H9 (cell line): ENCODE measurements at regions not wholly inside any gene's neighbourhood (a gene's known extent, or its start where the extent isn't known, plus 50 kb on each side); places are given as distances from the start of the nearest gene placed in this dataset.

Source experiments
- DNase-seq: peaks from one replicate; pipeline ENCODE4 v3.0.0-alpha.2; 2017
- H2AFZ ChIP-seq: one replicate; pipeline ENCODE4 v1.6.1; 2013; ENCODE audit warnings: mild to moderate bottlenecking, low read length, control low read depth, moderate library complexity
- H2AK5ac ChIP-seq: 2 replicates; pipeline ENCODE4 v1.6.1; 2013; ENCODE audit warnings: low read length, control low read depth, mixed read lengths; ENCODE audit not compliant: insufficient read length
- H2BK120ac ChIP-seq: one replicate; pipeline ENCODE4 v1.6.1; 2013; ENCODE audit warnings: low read depth, mild to moderate bottlenecking, low read length, control low read depth, inconsistent platforms; ENCODE audit not compliant: poor library complexity, severe bottlenecking
- H2BK12ac ChIP-seq: 2 replicates; pipeline ENCODE4 v1.6.1; 2013; ENCODE audit warnings: low read length, control low read depth, mixed read lengths, low read depth; ENCODE audit not compliant: insufficient read length
- H2BK15ac ChIP-seq: 2 replicates; pipeline ENCODE4 v1.6.1; 2013; ENCODE audit warnings: low read depth, low read length, control low read depth
- H2BK20ac ChIP-seq: one replicate; pipeline ENCODE4 v1.6.1; 2013; ENCODE audit warnings: low read depth, mild to moderate bottlenecking, low read length, control low read depth, inconsistent platforms; ENCODE audit not compliant: poor library complexity, severe bottlenecking
- H2BK5ac ChIP-seq: 2 replicates; pipeline ENCODE4 v1.6.1; 2013; ENCODE audit warnings: low read length, control low read depth, mixed read lengths; ENCODE audit not compliant: insufficient read length
- H3K14ac ChIP-seq: 2 replicates; pipeline ENCODE4 v1.6.1; 2013; ENCODE audit warnings: low read length, control low read depth; ENCODE audit not compliant: insufficient read depth
- H3K18ac ChIP-seq: 2 replicates; pipeline ENCODE4 v1.6.1; 2013; ENCODE audit warnings: low read depth, mild to moderate bottlenecking, mixed read lengths, low read length, control low read depth; ENCODE audit not compliant: insufficient read length
- H3K23ac ChIP-seq: 2 replicates; pipeline ENCODE4 v1.6.1; 2013; ENCODE audit warnings: low read length, control low read depth, mixed read lengths, low read depth; ENCODE audit not compliant: insufficient read length
- H3K23me2 ChIP-seq: 2 replicates; pipeline ENCODE4 v1.6.1; 2013; ENCODE audit warnings: low read depth, mild to moderate bottlenecking, mixed read lengths, low read length, control low read depth; ENCODE audit not compliant: insufficient read length, poor library complexity, severe bottlenecking
- H3K27ac ChIP-seq: 2 replicates; pipeline ENCODE4 v1.5.1; 2013; ENCODE audit warnings: low read length, control low read depth, mixed read lengths, low read depth; ENCODE audit not compliant: insufficient read length
- H3K27me3 ChIP-seq: 2 replicates; pipeline ENCODE4 v1.6.1; 2013; ENCODE audit warnings: low read length, control low read depth, inconsistent platforms; ENCODE audit not compliant: insufficient read depth
- H3K4ac ChIP-seq: 2 replicates; pipeline ENCODE4 v1.6.1; 2013; ENCODE audit warnings: low read depth, mild to moderate bottlenecking, control low read depth, inconsistent platforms, low read length, moderate library complexity
- H3K4me1 ChIP-seq: 2 replicates; pipeline ENCODE4 v1.6.1; 2013; ENCODE audit warnings: low read length, control low read depth, inconsistent platforms; ENCODE audit not compliant: insufficient read depth
- H3K4me2 ChIP-seq: 2 replicates; pipeline ENCODE4 v1.6.1; 2013; ENCODE audit warnings: low read length, control low read depth, mixed read lengths; ENCODE audit not compliant: insufficient read length, insufficient read depth
- H3K56ac ChIP-seq: 2 replicates; pipeline ENCODE4 v1.6.1; 2013; ENCODE audit warnings: low read depth, mild to moderate bottlenecking, mixed read lengths, low read length, control low read depth; ENCODE audit not compliant: insufficient read length
- H3K79me1 ChIP-seq: 2 replicates; pipeline ENCODE4 v1.6.1; 2013; ENCODE audit warnings: low read depth, mild to moderate bottlenecking, moderate library complexity, low read length, control low read depth, inconsistent platforms; ENCODE audit not compliant: insufficient read depth, poor library complexity, severe bottlenecking
- H3K79me2 ChIP-seq: 2 replicates; pipeline ENCODE4 v1.6.1; 2013; ENCODE audit warnings: low read length, control low read depth, inconsistent platforms; ENCODE audit not compliant: insufficient read depth
- H3K9ac ChIP-seq: 2 replicates; pipeline ENCODE4 v1.6.1; 2013; ENCODE audit warnings: low read length, control low read depth, mixed read lengths; ENCODE audit not compliant: insufficient read length; ENCODE audit errors: extremely low read depth
- H3K9me3 ChIP-seq: one replicate; pipeline ENCODE4 v1.6.1; 2013; ENCODE audit warnings: low read depth, low read length, inconsistent platforms; ENCODE audit not compliant: control insufficient read depth
- H3T11ph ChIP-seq: one replicate; pipeline ENCODE4 v1.6.1; 2013; ENCODE audit warnings: mild to moderate bottlenecking, low read length, control low read depth, inconsistent platforms
- H4K20me1 ChIP-seq: one replicate; pipeline ENCODE4 v1.6.1; 2013; ENCODE audit not compliant: control insufficient read depth, insufficient read length, insufficient read depth
- H4K5ac ChIP-seq: 2 replicates; pipeline ENCODE4 v1.6.1; 2013; ENCODE audit warnings: low read depth, mild to moderate bottlenecking, mixed read lengths, low read length, control low read depth; ENCODE audit not compliant: insufficient read length
- H4K8ac ChIP-seq: replicated peaks from 2 replicates; pipeline ENCODE4 v1.6.1; 2013; ENCODE audit warnings: low read length, control low read depth, mixed read lengths, low read depth; ENCODE audit not compliant: insufficient read length
- H4K91ac ChIP-seq: 2 replicates; pipeline ENCODE4 v1.6.1; 2013; ENCODE audit warnings: low read depth, mild to moderate bottlenecking, moderate library complexity, mixed read lengths, low read length, control low read depth; ENCODE audit not compliant: insufficient read length
- H3K27ac Mint-ChIP-seq, 3 experiments: 2 replicates in 2 of 3; 3 replicates in 1 of 3; pipeline ENCODE4 v1.8.0; 2020 to 2021; ENCODE audit warnings: mixed read lengths in 3 of 3, mild to moderate bottlenecking in 1 of 3, moderate library complexity in 1 of 3
- H3K27me3 Mint-ChIP-seq: 2 replicates; pipeline ENCODE4 v1.8.0; 2021; ENCODE audit warnings: low read depth, mild to moderate bottlenecking, moderate library complexity, mixed read lengths
- H3K36me3 Mint-ChIP-seq, 3 experiments: 2 replicates in 2 of 3; 3 replicates in 1 of 3; pipeline ENCODE4 v1.8.0; 2020 to 2021; ENCODE audit warnings: low read depth in 3 of 3, mixed read lengths in 3 of 3; ENCODE audit not compliant: insufficient read depth in 1 of 3
- H3K4me1 Mint-ChIP-seq, 2 experiments: 2 replicates each; pipeline ENCODE4 v1.8.0; 2020; ENCODE audit warnings: mixed read lengths in 2 of 2
- H3K4me3 Mint-ChIP-seq, 2 experiments: 2 replicates in 1 of 2; 3 replicates in 1 of 2; pipeline ENCODE4 v1.8.0; 2020 to 2021; ENCODE audit warnings: mild to moderate bottlenecking in 2 of 2, mixed read lengths in 2 of 2, moderate library complexity in 1 of 2
- H3K9me3 Mint-ChIP-seq, 2 experiments: 2 replicates in 1 of 2; 3 replicates in 1 of 2; pipeline ENCODE4 v1.8.0; 2020; ENCODE audit warnings: mild to moderate bottlenecking in 2 of 2, mixed read lengths in 2 of 2, moderate library complexity in 1 of 2
- WGBS: extraction: QIAGEN DNeasy Blood & Tissue Kit; methylation state at CpG from one replicate; pipeline ENCODE4 v1.1.7; 2013; ENCODE audit warnings: missing lambda C conversion rate, low lambda C conversion rate, mixed read lengths; ENCODE audit not compliant: insufficient read length; ENCODE audit errors: extremely low coverage; 5-methylcytosine and 5-hydroxymethylcytosine counted together
- TF ChIP-seq, protein P1 (sequence below): fragments of 200-600 bp; sonication (generic); conservative IDR thresholded peaks from 3 replicates; pipeline ENCODE4 v1.8.0; 2021; ENCODE audit warnings: antibody characterized with exemption, mild to moderate bottlenecking

DNA sequence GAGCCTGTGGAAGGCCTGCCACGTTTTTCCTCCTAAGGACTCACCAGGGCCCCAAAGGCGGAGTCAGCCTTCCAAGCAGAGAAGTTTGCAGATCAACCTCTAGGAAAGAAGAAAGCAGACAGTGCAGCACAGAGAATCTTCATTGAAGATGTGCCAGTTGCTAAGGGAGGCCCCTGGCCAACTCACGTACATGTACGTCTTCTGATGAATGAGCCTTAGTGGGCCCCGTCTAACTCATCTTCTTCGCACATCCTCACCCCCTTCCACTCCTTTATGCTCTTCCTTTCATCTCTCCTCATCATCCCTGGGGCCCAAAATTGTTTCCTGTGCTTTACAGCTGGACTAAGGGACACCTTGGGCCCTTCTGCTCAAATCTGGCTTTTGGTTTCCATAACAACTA is 703.0 kb upstream of the TBX3 start:
- H2AFZ ChIP-seq = no peak overlapping the region
- no peak overlapping the region for H3K56ac ChIP-seq
- no CpG with 5 or more reads among the region's 6 CpGs for WGBS

More for the DNA sequence above, 703.0 kb upstream of the TBX3 start:
- Mint-ChIP-seq H3K4me1 (peaks cover 11 to 19% of the 10 kb centered on the region in 2 experiments), H3K4me3 (no peak overlapping the region), H3K27ac (no peak overlapping the region), H3K27me3 (peaks cover 3% of the 10 kb centered on the region), H3K36me3 (no peaks in the 10 kb centered on the region), H3K9me3 (no peaks in the 10 kb centered on the region)
- no peak overlapping the region for H4K91ac ChIP-seq
- H4K5ac ChIP-seq = no peak overlapping the region
- H2AK5ac ChIP-seq = no peak overlapping the region
- no peak overlapping the region for H3K4me2 ChIP-seq
- H3T11ph ChIP-seq = no peak overlapping the region
- no peaks in the 10 kb centered on the region for H3K4me1 ChIP-seq
- H3K27ac ChIP-seq = no peak overlapping the region
- H3K14ac ChIP-seq = no peak overlapping the region
- no peak overlapping the region for H2BK12ac ChIP-seq
- H3K9me3 ChIP-seq = no peaks in the 10 kb centered on the region
- H4K20me1 ChIP-seq = no peaks in the 10 kb centered on the region
- no peaks in the 10 kb centered on the region for H3K79me2 ChIP-seq
- H3K9ac ChIP-seq = no peak overlapping the region
- H3K79me1 ChIP-seq = no peaks in the 10 kb centered on the region
- no peaks in the 10 kb centered on the region for H3K27me3 ChIP-seq
- no peak overlapping the region for H4K8ac ChIP-seq
- no peak overlapping the region for H3K4ac ChIP-seq
- no peaks in the 10 kb centered on the region for H3K23me2 ChIP-seq
- H2BK20ac ChIP-seq = no peak overlapping the region
- TF ChIP-seq, protein P1, sequence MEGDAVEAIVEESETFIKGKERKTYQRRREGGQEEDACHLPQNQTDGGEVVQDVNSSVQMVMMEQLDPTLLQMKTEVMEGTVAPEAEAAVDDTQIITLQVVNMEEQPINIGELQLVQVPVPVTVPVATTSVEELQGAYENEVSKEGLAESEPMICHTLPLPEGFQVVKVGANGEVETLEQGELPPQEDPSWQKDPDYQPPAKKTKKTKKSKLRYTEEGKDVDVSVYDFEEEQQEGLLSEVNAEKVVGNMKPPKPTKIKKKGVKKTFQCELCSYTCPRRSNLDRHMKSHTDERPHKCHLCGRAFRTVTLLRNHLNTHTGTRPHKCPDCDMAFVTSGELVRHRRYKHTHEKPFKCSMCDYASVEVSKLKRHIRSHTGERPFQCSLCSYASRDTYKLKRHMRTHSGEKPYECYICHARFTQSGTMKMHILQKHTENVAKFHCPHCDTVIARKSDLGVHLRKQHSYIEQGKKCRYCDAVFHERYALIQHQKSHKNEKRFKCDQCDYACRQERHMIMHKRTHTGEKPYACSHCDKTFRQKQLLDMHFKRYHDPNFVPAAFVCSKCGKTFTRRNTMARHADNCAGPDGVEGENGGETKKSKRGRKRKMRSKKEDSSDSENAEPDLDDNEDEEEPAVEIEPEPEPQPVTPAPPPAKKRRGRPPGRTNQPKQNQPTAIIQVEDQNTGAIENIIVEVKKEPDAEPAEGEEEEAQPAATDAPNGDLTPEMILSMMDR = no peak
- no peak overlapping the region for H3K23ac ChIP-seq
- no peak for DNase-seq
- no peak overlapping the region for H2BK5ac ChIP-seq
- H2BK15ac ChIP-seq = no peak overlapping the region
- no peak overlapping the region for H3K18ac ChIP-seq
- H2BK120ac ChIP-seq = no peak overlapping the region
